ENCODE measurements at regions not wholly inside any gene's neighbourhood (a gene's known extent, or its start where the extent isn't known, plus 50 kb on each side); places are given as distances from the start of the nearest gene placed in this dataset.
"Not testable (repeated sequence)": the region's sequence is repeated elsewhere in the genome, so short reads cannot be mapped to it uniquely, and the experiment has no call there.

DNA sequence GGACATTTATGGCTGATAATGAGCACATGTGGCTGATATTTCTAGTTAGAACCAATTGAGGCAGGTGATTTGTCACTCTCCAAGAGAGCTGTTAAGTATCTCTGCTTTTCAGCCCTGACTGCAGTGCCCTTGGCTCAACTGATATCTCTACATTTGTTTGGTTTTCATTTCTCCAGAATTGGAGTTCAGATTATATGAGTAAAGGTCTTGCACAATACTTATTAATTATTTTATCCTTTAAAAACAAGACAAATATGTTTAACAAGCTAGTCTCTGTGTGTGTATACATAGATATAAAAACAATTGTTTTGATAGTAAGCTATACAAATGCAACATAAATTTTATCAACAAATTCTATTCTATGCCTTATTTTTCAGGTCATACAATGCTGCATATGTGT lies 105.2 kb downstream of the BRMS1L start:
- no peak overlapping the region for H3K27ac ChIP-seq
- TF ChIP-seq, protein P1, sequence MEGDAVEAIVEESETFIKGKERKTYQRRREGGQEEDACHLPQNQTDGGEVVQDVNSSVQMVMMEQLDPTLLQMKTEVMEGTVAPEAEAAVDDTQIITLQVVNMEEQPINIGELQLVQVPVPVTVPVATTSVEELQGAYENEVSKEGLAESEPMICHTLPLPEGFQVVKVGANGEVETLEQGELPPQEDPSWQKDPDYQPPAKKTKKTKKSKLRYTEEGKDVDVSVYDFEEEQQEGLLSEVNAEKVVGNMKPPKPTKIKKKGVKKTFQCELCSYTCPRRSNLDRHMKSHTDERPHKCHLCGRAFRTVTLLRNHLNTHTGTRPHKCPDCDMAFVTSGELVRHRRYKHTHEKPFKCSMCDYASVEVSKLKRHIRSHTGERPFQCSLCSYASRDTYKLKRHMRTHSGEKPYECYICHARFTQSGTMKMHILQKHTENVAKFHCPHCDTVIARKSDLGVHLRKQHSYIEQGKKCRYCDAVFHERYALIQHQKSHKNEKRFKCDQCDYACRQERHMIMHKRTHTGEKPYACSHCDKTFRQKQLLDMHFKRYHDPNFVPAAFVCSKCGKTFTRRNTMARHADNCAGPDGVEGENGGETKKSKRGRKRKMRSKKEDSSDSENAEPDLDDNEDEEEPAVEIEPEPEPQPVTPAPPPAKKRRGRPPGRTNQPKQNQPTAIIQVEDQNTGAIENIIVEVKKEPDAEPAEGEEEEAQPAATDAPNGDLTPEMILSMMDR (IDR thresholded peaks at IDR 0.05), result no peak
- no peak for TF ChIP-seq ZFX (IDR thresholded peaks at IDR 0.05; ENCODE audit: borderline replicate concordance)

DNA sequence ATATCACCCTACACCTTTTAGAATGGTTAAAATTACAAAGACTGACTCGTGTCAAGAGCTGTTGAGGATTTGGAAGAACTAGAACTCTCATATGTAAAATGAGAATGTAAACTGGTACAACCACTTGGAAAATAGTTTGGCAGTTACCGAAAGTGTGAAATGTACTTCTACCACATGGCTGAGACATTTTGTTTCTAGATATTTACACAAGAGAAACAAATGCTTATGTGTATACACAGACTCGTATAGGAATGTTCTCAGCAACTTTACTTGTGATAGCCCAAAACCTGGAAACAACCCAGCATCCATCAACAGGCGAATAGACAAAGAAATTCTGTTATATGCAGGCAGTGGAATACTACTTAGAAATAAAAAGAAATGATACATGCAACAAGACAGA lies 103.0 kb downstream of the BRMS1L start:
- TF ChIP-seq, protein P1 (IDR thresholded peaks at IDR 0.05), result no peak
- no peak for TF ChIP-seq ZFX (IDR thresholded peaks at IDR 0.05; ENCODE audit: borderline replicate concordance)
- H3K27ac ChIP-seq, result no peak overlapping the region

DNA sequence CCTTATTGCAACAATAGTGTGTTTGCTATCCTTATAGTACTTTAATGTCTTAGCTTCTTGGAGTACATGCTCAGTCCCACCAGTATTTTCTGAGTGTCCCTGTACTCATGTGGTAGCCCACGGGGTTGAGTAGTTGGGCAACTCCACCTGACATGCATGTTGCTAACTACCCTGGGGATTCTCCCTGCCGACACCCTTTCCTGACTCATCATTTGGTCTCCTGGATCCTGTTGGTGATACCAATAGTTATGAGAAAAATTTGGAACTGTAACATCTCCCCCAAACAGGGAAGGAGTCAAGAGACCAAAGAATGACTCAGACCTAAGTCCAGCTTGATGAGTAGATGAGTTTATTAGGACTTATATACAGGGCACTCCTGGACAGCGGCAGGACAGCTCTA lies 101.6 kb downstream of the BRMS1L start:
- no peak for TF ChIP-seq ZFX (IDR thresholded peaks at IDR 0.05; ENCODE audit: borderline replicate concordance)
- TF ChIP-seq, protein P1 (IDR thresholded peaks at IDR 0.05), result no peak
- H3K27ac ChIP-seq, result no peak overlapping the region

GRCh38 chr14:35925319-35925718 lies 99.2 kb downstream of the BRMS1L start:
- TF ChIP-seq ZFX (IDR thresholded peaks at IDR 0.05; ENCODE audit: borderline replicate concordance), result no peak
- TF ChIP-seq, protein P1 (IDR thresholded peaks at IDR 0.05), result no peak
- H3K27ac ChIP-seq, result no peak overlapping the region

DNA sequence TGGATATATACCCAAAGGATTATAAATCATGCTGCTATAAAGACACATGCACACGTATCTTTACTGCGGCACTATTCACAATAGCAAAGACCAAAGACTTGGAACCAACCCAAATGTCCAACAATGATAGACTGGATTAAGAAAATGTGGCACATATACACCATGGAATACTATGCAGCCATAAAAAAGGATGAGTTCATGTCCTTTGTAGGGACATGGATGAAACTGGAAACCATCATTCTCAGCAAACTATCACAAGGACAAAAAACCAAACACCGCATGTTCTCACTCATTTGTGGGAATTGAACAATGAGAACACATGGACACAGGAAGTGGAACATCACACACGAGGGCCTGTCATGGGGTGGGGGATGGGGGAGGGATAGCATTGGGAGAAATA lies 96.5 kb downstream of the BRMS1L start:
- H3K27ac ChIP-seq, result not testable (repeated sequence)

GRCh38 chr14:35921745-35922144 lies 95.6 kb downstream of the BRMS1L start:
- no peak for TF ChIP-seq ZFX (IDR thresholded peaks at IDR 0.05; ENCODE audit: borderline replicate concordance)
- TF ChIP-seq, protein P1 (IDR thresholded peaks at IDR 0.05), result no peak

More at GRCh38 chr14:35921745-35922144, 95.6 kb downstream of the BRMS1L start:
- H3K27ac ChIP-seq, result no peak overlapping the region

Measured in 22Rv1 (cell line).